Stimulated activated CD4-positive, alpha-beta T cell treated with anti-CD3 and anti-CD28 coated beads, Interleukin-2, amount 100 ng/mL, for 4 hours (primary cell): ENCODE measurements at regions not wholly inside any gene's neighbourhood (a gene's known extent, or its start where the extent isn't known, plus 50 kb on each side); places are given as distances from the start of the nearest gene placed in this dataset.

ENCODE experiments used
- DNase-seq: peaks from one replicate; pipeline ENCODE4 v3.0.0-alpha.2; 2020; ENCODE audit warnings: low read depth

DNA sequence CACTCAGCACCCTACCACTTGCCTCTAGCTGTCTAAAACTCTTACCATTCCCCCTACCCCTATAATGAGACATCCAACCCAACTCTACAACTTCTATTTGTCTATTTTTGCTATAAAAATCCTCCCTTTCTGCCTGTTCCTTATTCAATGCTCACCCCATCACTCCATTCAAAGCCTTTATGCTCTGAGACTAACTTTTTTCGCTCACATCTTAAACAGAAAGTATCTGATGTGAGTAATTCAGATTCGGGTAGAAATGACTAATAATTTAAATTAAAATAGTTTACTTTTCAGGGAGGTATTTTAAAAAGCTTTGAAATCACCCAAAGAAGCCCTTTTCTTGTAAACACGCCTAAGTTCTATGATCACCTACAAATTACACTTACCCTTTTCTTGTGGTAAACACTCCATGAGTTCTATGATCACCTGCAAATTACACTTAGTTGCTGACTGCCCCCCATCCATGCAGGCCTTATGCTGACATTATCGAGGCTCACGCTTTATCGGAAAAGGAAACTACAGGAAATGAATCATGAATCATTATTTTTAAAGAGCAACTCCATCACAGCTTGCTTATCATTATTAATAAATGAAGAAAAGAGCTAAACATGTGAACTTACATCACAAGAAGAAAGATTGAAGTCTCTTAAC is 168.7 kb upstream of the PPP1R2C start:
- DNase-seq = no peak

DNA sequence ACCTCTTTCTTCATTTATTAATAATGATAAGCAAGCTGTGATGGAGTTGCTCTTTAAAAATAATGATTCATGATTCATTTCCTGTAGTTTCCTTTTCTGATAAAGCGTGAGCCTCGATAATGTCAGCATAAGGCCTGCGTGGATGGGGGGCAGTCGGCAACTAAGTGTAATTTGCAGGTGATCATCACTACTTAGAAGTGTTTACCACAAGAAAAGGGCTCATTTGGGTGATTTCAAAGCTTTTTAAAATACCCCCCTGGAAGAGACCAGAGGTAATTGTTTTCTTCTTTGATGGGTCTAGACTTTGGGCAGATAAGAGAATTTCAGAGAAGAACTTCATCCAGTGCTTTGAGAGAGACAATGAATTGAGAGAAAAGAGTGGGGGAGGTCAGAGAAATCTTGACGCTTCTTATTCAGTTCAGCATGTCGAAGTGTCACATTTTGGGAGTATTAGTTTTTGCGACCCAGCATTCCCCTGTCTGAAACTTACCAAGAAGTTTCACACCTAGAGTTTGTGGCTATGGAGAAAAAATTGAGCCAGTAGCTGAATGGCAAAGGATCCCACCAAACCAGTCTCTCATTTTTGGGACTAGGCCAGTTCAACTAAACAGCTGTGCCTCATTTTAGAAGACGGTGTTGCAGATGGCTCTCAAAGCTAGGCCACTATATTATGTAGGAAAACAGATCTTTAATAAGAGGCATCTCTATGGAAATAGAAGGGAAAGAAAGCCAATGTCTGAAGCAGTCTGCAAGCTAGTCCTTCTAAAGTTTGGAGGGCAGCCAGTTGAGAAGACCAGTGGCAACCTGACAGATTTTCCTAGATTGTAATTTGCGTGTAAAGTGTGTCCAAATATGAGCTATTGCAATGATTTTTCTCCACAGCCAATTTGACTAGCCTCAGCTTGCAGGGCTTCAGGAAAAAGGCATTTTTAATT is 171.0 kb upstream of the PPP1R2C start:
- no peak for DNase-seq

DNA sequence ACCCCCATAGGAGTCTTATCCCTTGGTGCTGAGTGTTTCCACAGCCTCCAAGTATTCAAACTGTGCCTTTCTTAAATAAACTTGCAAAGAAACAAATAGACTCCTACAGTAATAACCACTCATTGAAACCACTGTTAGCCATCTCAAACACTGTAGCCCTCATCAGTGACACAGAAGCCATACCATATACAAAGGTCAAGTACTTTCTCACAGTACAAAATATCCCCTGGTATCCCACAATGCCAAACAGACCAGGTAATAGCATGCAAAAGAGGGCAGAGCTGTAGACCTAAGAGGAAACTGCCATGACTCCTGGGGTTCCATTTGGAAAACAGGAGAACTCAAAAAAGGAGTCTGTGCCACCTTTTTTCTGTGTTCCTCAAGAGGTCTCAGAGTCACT is 173.8 kb upstream of the PPP1R2C start:
- no peak for DNase-seq

DNA sequence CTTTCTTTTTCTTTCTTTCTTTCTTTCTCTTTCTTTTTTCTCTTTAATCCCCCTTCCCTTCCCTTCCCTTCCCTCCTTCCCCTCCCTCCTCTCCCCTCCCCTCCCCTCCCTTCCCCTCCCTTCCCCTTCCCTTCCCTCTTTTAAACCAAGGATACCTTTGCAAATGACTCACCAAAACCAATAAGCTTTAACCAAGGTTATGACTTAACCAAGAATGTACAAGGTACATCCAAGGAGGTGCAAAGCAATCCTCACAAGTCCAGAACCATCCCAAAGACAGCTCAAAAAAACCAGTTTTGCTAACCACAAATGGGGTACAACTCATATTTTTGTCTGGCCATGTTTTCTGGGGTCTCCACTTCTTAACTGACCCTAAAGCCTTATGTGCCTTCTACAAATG is 174.7 kb upstream of the PPP1R2C start:
- DNase-seq = no peak

DNA sequence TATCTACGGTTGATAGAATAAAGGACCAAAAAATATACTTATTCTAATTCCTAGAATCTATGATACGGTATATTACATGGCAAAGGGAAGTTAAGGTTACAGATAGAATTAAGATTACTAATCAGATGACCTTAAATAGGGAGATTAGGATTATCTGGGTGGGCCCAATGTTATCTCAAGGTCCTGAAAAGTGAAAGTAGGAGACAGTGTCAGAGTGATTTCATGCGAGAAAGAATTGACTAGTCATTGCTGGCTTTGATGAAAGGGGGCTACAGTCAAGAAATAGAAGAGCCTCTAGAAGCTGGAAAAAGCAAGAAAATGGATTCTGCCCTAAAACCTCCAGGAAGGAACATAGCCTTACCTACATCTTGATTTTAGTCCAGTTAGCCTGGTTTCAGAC is 176.9 kb upstream of the PPP1R2C start:
- DNase-seq = no peak

DNA sequence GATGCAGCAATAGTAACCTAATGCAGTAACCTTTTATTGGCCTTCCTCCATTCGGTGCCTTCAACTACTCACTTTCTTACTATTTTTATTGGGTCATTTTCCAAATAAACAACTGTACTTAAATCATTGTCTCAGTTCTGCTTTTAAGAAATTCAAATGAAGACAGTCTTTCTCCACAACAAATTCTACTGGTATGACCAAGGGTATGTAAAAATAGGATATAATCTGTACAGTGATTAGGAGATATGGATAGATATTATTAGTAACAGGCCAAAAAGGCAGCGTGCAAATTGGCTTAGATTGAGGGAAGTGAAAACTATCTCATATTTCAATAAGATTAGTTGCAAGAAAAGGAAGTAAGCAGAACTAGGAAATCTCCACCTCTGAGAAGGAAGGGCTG is 177.4 kb upstream of the PPP1R2C start:
- DNase-seq = no peak

DNA sequence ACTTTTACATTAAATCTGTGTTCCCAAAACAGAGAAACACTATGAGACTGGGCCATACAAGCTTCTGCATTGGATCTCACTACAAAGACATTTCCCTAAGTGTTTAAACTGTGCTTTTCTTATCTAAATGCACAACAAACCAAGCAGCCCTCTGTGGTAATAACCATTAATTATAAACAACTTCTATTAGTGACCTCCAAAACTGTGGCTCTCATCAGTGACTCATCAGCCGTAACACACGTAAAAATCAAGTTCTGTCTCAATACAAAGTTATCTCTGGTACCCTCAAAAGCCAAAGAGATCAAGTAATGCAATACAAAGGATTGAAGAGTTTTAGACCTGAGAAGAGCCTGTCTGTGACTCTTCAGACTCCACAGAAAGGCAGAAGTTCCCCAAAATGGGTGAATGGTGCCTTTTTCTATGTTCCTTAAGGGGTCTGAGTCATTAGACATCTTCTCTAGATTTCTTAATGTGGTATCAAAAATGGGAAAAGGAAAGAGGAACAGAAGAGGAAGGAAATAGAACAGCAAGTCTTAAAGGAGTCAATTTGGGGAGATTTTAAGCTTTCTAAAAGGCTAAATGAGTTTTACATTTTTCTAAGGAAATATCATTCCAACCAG is 189.8 kb upstream of the PPP1R2C start:
- DNase-seq = no peak

DNA sequence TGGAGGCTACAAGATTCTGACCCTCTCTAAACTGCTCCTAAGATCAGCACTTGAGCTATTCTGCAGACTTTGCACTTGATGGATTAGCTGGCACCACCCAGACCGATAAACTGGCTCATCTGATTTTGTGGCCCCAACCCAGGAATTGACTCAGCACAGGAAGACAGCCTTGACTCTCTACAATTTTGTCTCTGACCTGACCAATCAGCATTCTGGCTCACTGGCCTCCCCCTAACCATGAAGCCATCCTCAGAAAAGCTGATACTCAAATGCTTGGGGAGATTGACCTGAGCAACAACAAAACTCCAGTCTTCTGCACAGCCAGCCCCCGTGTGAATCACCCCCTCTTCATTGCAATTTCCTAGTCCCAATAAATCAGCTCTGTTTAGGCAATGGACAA is 195.4 kb upstream of the PPP1R2C start:
- no peak for DNase-seq

DNA sequence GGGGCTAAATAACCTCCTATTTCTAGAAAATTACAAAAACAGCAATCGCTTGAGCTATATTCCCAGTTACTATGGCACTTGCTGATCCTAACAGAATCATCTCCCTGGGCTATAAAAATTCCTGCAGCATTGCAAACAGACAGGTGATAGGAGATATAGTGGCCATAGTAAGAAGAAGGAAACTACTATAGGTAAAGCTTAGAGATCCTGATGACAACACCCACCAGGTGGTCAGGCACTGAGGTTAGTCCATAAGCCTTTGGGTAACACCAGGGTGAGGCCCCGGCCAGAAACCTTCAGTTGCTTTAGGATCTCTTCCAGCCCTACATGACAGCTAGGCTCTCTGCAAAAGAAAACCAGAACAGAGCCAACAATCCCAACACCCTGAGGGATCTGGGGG is 197.9 kb upstream of the PPP1R2C start:
- no peak for DNase-seq

DNA sequence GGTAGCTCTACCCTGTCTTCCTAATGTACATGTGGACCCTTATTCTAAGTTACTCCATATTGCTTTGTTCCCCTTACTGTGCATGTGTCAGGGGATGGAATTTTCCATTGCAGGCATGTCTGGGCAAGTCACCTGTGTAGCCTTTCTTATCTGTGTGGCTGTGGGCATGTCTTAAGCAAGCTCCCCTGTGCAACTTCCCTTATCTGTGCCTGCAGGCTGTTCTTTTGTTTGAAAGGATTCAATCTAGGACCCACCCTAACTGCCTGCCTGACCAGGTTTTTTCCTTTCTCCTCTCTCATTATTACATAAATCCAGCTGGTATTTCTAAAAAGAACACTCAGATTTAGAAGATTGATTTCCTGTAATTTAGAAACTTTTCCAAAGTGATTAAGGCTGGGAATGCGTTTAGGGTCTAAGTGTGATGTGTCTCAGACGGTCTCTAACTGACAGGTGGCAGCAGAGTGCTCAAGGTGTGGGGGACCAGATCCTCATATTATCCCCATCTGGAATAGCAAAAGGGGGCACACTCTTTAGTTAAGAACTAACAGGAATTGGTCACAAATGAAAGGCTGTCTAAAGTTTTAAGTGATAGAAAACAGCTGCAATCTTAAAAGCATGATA is 198.9 kb upstream of the PPP1R2C start:
- no peak for DNase-seq

DNA sequence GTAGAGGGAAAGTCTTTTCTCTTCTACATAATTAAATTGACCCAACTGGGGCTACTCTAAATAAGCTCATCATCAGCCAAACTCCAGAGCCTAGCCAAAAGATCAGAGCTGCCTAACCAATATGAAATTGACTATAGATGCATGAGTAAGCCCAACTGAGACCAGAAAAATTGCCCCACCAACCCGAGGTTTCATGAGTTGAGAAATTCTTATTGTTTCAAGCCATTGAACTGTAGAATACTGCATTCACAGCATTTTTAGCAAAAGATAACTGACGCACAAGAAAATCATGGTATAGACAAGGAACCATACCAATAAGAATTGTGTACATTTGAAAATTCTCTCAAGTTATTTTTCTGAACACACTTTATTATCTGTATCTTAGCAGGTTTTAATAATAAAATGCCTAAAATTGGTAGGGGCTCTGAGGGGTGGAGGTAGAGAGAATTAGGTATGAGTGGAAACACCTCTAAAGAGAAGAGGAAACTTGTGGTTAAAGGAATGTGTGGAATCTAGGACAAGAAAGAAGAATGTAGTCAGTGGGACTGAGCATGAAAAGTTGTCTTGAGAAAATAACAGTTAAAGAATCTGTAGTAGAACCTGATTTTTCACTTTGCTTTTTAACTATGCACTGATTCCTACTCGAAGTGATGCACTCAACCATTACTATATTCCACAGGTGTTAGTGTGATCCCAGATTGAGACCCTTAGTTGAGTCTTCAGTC is 200.9 kb upstream of the PPP1R2C start:
- DNase-seq = no peak

DNA sequence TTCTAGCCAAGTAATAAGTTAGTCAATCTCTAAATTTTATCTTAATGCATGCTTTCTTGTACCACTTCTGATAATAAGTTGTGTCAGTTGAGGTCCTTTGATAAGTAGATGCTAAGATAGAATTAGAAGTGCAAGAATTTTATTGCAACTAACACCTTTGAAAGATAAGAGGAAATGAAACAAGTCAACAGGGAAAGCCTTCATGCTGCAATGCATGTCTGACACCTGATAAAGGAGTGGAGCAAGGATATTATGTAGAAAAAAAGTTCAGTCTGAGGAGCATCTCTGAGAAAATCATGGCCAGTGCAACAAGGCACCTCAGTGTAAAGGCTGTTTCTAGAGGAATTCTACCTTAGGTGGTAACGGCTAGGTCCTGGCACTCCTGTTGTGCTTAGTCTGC is 210.7 kb upstream of the PPP1R2C start:
- no peak for DNase-seq

DNA sequence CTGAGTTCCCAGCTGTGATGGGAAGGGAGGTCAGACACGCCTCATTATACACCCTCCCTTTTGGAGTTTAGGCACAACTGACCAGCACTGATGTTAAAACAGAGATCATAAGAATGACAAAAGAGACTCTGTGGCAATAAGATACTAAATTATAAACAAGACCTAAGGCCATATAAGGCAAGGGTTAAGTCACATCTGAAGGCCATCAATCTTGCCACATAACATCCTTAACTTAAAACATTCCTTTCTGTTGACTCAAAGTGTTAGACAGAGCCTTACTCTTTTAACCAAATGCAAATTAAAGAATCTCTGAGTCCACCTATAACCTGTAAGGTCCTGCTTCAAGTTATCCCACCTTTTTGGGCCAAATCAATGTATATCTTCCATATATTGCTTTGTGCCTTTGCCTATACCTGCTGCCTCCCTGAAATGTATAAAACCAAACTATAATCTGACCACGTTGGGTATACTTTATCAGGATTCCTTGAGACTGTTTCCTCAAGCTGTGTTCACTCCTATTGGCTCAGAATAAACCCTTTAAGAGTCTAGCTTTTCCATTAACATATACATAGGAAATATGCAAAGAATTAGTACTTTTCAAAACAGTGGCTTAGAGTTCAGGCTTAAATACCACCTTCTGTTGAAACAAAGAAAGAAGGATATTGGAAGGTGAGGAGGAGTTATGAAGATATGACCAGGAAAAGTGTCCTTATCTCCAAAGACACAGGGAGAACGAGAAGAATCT is 214.4 kb upstream of the PPP1R2C start:
- DNase-seq = no peak

DNA sequence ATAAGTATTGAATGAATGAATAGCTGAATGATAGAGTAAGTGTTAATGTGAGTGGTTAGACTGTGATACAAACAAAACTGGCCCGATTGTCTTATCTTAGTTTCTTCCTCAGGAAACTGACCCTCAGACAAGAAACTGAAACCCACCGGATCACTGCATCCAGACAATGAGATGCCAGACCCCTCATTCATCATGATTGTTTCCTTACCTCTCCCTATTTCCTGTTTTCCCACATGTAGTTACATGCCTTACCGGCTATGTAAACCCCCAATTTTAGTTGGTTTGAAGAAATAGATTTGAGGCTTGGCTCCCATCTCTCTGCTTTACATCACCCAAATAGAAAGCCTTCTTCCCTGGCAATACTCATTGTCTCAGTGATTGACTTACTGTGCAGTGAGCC is 218.9 kb upstream of the PPP1R2C start:
- DNase-seq = no peak

DNA sequence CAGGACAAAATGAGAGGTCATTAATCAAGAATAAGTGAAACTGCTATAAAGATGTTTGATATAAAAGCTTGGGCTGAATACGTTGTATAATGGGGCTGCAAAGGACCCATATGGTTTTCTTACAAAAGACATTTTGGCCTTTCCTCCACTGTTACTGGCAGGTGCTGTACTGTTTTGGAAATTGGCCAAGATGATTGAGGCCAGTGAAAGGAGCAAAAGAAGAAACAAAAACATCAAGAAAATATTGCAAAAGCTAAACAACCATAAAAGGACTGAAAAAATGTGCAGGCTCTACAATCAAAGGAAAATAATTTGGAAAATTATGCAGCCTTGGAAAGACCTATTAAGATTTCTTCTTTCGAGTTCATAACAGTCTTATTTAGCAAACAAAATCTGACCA is 222.2 kb upstream of the PPP1R2C start:
- DNase-seq = no peak

DNA sequence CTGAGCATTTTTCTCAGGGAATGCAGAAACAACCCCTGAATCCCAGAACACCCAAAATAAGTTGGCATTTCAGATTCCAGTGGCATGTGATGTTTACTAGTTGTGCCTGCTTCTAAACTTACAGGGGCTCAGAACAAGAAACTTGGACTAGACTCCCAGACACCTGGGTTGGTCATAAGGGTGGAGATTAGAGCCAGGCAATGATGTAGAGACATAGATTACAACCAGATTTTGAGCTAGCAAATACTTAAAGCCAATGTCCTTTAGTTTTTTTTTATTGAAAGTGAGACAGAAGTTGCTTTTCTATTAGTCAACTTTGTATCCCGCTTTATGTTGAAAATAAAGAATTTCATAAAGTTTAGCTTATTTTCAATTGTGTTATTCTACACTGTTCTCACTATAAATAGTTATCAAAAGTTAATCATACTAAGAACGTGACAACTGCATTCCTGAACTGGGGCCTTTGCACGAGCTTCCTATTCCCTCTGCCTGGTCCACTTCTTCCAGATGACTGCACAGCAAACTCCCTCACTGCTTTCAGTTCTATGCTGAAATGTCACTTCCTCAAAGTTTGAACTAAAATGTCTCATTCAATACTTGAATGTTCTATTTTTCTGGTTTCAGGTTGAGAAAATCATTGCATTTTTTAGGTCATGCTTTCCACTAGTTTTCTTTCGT is 224.7 kb upstream of the PPP1R2C start:
- DNase-seq = no peak

DNA sequence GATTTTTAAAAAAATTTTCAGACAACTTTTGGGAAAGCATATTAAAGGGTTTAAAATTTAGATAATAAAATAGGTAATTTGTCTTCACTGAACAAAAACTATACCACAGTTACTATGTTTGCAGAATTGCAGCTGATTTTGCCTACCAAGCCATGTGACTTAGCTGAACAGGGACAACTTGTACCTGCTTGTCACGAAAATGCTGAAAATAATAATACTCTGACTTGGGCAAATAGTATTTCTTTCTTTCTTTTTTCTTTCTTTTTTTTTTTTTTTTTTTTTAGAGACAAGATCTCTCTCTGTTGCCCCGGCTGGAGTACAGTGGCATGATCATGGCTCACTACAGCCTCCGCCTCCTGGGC is 225.2 kb upstream of the PPP1R2C start:
- DNase-seq = no peak

DNA sequence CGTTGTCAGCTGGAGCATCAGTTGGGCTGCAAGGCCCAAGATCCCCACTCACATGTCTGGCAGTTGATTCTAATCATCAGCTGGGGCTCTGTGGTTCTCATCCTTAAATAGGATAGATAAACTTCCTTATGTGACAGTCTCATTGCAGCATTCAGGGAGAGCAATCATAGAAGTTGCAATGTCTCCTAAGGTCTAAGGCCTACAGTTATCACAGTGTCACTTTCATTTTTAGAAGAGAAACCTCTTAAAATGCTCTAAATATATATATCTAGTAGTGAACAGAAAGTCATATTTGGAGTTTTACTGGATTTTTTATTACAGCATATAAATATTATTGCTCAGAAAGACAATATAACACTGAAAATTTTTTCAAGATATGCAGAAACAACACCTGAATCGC is 226.0 kb upstream of the PPP1R2C start:
- no peak for DNase-seq

DNA sequence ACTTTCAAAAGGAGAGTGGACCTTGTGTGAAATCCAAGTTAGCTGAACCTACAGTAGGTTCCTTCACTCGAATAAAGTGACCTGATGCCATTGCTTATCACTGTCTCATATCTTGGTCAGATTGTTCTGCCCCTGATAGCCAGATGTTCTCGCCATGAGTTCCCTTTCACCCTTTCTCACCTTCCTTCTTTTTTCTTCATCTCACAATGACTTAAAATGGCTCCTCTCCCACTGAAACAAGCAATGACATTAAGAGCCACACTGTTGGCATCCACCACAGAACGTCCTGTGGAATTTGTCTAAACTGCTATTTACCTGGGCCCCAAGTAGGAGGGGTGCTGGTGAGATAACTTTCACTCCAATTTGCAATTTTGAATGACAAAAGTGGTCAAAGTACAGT is 227.6 kb upstream of the PPP1R2C start:
- no peak for DNase-seq

DNA sequence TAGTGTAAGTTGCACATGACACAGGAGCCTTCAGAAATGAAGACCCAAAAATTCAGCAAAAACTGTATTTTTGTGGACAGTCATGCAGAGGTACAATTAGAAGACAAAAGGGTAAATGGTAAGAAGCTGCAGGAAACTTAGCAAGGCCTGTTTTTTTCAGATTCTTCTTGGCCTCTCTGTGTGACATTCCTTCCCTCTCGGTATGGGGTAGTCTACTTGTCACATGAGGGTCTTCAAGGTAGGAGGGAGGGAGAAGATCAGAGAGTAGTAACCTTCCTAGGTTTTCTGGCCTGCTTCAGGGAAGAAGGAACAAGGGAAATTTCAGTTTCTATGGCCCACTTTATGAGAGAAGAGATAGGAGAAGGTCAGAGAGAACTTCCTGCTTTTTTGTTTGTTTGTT is 230.4 kb upstream of the PPP1R2C start:
- no peak for DNase-seq

DNA sequence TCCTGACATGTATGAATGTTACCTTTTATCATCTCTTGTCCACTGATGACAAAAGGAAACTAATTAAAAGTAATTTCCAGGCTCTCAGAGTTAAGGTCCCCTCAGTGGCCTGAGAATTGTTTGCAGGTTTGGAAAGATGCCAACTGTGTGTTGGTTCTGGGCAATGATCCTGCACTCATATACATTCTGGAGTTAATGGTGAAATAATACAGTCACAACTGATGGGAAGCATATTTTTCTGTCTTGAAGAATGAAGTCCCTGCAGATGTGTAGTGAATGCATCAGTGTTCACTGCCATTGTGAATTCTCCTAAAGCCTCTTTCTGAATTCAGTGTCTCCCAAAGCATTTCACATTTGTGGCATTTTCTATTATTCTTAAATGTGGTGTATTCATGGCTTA is 238.1 kb upstream of the PPP1R2C start:
- no peak for DNase-seq
